Right hindlimb (tissue), 1 donor: ENCODE measurements at regions not wholly inside any gene's neighbourhood (a gene's known extent, or its start where the extent isn't known, plus 50 kb on each side); places are given as distances from the start of the nearest gene placed in this dataset.

Experiments used
- DNase-seq: peaks from one replicate; pipeline ENCODE4 v3.0.0-alpha.2; 2018

- DNase-seq: no peak
These were observed 78.5 kb downstream of the RPLP1 start for GRCh38 chr15:69530991-69531664.

DNA sequence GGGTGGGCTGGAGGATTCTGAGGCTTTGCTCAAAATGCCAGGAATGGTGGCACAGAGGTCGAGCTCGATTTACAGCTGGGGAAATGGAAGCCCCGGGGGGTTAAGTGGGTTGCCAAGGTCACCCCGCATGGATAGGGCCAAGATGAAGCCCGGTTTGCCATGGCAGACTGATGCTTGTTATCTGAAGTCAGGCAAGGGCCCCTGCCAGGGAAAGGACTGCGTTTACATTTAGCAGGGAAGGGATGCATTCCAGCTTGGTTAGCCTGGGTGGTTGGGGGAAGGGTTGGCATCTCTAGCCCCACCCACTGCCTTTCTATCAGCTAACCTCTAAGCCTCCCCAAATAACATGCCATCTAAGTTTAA lies 79.0 kb downstream of the RPLP1 start:
- no peak for DNase-seq

GRCh38 chr15:69532066-69532465 lies 79.4 kb downstream of the RPLP1 start:
- no peak for DNase-seq

- no peak for DNase-seq
These were observed 80.2 kb downstream of the RPLP1 start for GRCh38 chr15:69532856-69533255.

- no peak for DNase-seq
These were observed 80.9 kb downstream of the RPLP1 start for GRCh38 chr15:69533522-69533921.

DNA sequence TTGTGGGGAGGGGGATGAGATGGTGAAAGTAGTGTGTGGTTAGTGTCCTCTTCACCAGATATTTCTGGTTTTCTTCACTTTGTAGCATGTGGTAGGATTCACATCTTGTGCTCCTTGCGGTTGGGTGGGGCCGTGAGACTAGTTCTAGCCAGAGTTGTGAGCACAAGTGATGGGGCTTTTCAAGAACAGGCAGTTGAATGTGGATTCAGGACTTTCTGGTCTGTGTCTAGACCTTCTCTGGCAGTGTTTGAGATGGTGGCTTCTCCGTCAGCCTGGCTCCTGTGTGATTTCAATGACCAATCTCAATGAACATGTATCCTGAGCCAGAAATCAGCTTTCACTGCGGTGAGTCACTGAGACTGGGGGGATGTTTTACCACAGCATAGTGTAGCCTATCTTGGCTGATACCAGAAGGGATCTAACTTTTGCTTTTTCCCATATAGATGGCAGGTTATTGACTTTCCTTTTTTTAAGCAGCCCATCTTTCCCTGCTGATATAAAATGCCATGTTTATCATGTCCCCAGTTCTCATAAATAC lies 82.6 kb downstream of the RPLP1 start:
- DNase-seq: no peak

GRCh38 chr15:69535998-69536397 lies 83.4 kb downstream of the RPLP1 start:
- DNase-seq: no peak

GRCh38 chr15:69536726-69537512 lies 84.3 kb downstream of the RPLP1 start:
- DNase-seq: no peak

DNA sequence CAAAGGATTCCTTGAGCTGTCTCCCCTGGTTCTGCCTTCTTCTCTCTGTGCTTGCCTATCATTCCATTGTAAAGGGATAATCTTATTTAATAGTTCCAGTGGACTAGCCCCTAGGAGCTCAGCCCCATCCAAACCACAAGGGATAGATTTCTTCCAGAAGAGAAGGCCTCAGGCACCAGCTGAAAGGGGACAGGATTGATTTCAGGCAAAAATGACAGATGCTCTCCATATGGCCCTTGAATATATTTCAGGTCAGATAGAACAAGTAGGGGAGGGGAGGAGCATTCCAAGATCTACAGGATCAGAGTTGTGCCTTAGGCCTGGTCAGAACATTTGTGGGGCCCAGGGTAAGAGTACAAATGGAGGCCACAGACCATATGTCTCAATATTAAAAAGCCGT lies 85.3 kb downstream of the RPLP1 start:
- DNase-seq: no peak

DNA sequence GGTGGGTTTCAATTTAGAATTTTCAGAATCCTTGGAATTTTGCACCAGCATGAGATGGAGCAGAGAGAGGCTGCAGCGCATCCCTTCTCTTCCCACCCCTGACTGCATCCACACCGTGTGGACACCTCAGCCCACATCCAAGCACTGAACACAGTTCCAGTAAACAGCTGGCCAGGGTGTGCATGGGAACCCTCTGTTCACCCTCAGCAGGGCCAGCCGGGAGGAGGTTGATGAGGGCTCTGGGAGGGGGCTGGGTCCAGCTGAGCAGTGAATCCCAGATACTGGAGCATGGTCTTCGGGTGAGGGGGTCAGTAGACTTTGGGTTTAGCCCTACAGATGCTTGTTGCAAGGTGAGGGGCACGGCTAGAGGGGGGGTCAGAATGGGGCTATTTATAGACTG lies 85.8 kb downstream of the RPLP1 start:
- no peak for DNase-seq

DNA sequence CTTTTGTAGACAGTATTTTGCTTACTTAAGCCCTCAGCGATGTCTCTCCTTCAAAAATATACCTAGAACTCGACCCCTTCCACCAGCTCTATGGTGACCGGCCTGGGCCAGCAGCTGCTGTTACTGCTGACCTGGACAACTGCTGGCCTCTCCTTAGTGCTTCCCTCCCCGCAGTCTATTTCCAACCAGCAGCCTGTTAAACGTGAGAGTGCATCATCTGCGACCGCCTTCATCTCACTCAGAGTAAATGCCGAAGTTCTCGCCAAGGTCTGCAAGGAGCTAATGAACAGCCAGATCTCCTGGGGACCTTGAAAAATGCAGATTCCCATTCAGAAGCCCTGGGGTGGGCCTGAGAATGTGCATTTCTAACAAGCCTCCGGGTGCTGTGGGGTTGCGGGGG lies 86.7 kb downstream of the RPLP1 start:
- no peak for DNase-seq

DNA sequence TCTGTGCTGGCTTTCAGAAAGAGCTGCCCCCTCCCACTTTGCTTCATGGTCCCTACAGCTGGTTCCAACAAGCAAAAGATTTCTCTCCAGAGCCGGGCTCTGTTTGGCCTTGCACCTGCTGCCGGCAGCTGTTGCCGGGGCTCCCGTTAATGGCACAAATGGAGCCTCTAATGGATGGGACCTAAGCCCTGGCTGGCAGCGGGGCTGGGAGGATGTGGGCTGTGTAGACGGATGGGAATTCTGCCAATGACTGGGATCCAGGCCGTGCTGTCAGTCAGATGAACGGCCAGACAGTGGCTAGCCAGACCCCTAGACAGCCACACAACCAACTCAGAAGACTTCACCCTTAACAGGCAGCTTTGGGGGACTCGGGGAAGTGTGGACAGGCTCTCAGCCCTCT lies 88.0 kb downstream of the RPLP1 start:
- DNase-seq: peak; percentile 91

DNA sequence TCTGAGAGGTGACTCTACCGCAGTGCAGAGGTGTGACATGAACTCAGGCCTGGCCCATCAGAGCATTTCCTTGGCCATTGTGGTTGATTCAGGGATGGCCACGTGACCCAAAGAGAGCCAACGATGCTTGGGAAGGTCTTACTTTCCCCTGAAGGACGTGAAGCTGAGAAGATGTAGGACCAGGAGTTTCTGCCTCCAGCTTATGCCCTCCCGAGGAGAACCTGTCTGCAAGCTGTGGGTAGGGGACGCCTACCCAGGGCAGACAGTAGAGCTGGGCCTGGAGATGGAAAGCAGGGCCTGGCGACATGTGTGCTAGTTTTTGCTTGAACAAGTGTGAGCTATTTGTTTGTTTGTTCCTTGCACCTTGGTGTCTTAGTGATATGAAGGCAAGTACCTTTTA lies 89.4 kb downstream of the RPLP1 start:
- no peak for DNase-seq

GRCh38 chr15:69543681-69544364 lies 91.2 kb downstream of the RPLP1 start:
- DNase-seq: no peak

- no peak for DNase-seq
These were observed 91.9 kb downstream of the RPLP1 start for GRCh38 chr15:69544365-69545113.

- DNase-seq: no peak
These were observed 93.6 kb downstream of the RPLP1 start for GRCh38 chr15:69546182-69546581.

DNA sequence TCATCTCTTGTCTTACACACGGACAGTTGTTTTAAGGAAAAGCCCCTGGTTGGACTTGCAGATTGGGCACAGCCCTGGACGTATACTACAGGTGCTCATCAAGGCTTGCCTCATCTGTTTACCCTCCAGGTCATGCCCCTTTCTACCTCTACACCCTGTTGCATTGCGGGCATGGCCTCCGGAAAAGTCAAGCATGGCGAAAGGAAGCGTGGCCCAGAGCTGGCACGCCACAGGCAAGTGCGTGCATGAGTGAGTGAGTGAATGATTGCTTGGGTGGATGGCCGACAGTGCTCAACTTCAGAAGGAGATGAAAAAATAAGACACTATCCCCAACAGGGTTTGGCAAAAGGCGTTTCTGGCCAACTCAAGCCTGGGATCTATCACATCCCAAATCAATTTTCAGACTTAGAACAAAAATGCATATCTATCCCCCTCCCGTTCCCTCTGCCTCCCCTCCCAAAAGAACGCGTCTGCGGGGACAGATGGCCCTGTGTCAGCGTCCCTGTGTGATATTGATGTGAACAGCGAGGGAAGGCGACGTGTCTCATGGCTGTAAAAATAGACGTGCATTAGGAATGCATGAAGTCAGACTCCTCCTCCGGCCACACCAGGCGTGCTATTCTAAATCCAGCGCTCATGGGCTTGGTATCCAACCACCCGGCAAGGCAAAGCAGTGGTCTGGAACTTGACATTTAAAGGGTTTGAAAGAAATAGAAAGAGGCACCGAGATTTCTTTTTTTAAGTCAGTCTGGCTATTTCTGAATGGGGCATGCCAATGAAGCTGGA lies 96.0 kb downstream of the RPLP1 start:
- peak; percentile 57 for DNase-seq

- DNase-seq: no peak
These were observed 98.9 kb downstream of the RPLP1 start for GRCh38 chr15:69551391-69552056.

- DNase-seq: no peak
These were observed 99.6 kb downstream of the RPLP1 start for GRCh38 chr15:69552057-69552815.

- no peak for DNase-seq
These were observed 101.1 kb downstream of the RPLP1 start for GRCh38 chr15:69553686-69554085.
